ENCODE measurements at regions not wholly inside any gene's neighbourhood (a gene's known extent, or its start where the extent isn't known, plus 50 kb on each side); places are given as distances from the start of the nearest gene placed in this dataset.

- peaks cover 1 to 37% (median 25%) of the 10 kb centered on the region in 5 donors for H3K27me3 Mint-ChIP-seq
- H3K27me3 ChIP-seq (ENCODE audit: control insufficient read depth in 2 of 2, insufficient read depth in 2 of 2, low read length in 2 of 2): no peaks in the 10 kb centered on the region
- H3K9me3 Mint-ChIP-seq: peaks cover 0 to 13% (median 0%) of the 10 kb centered on the region in 11 donors
- ChIA-PET CTCF (no interaction called here), POLR2A (no interaction called here)
- DNase-seq: no peak
- no peak overlapping the region for H3K4me3 ChIP-seq (ENCODE audit: low read length)
- no peak overlapping the region for H3K27ac Mint-ChIP-seq
- no peak for ATAC-seq
- H3K4me1 Mint-ChIP-seq: no peaks in the 10 kb centered on the region
- H3K9me3 ChIP-seq (ENCODE audit: control insufficient read depth in 2 of 3, low read length in 3 of 3): no peaks in the 10 kb centered on the region
- no peak overlapping the region for H3K27ac ChIP-seq (ENCODE audit: low read depth, low read length)
- no peaks in the 10 kb centered on the region for H3K36me3 ChIP-seq (ENCODE audit: control insufficient read depth in 2 of 3, insufficient read depth in 3 of 3, low read length in 3 of 3)
- no peaks in the 10 kb centered on the region for H3K36me3 Mint-ChIP-seq
- intact Hi-C loops (cut with micrococcal nuclease): no loop called here
- H3K4me1 ChIP-seq (ENCODE audit: control insufficient read depth in 2 of 2, insufficient read depth in 2 of 2, low read length in 2 of 2): no peaks in the 10 kb centered on the region
- no peak overlapping the region for H3K4me3 Mint-ChIP-seq
Measured at GRCh38 chr1:220368352-220369265, 96.4 kb upstream of the RAB3GAP2 start.

- Mint-ChIP-seq H3K36me3 (no peaks in the 10 kb centered on the region), H3K27ac (no peak overlapping the region), H3K4me3 (no peak overlapping the region), H3K9me3 (peaks cover 0 to 13% (median 0%) of the 10 kb centered on the region in 11 donors), H3K4me1 (no peaks in the 10 kb centered on the region), H3K27me3 (peaks cover 0 to 30% (median 25%) of the 10 kb centered on the region in 5 donors)
- ATAC-seq: no peak
- Histone ChIP-seq H3K36me3 (ENCODE audit: control insufficient read depth in 2 of 3, insufficient read depth in 3 of 3, low read length in 3 of 3) (no peaks in the 10 kb centered on the region), H3K27ac (ENCODE audit: low read depth, low read length) (no peak overlapping the region), H3K27me3 (ENCODE audit: control insufficient read depth in 2 of 2, insufficient read depth in 2 of 2, low read length in 2 of 2) (no peaks in the 10 kb centered on the region), H3K9me3 (ENCODE audit: control insufficient read depth in 2 of 3, low read length in 3 of 3) (no peaks in the 10 kb centered on the region), H3K4me3 (ENCODE audit: low read length) (no peak overlapping the region), H3K4me1 (ENCODE audit: control insufficient read depth in 2 of 2, insufficient read depth in 2 of 2, low read length in 2 of 2) (no peaks in the 10 kb centered on the region)
- POLR2A ChIA-PET: no interaction called here
- DNase-seq: no peak
- intact Hi-C loops (cut with micrococcal nuclease): no loop called here
- CTCF ChIA-PET: no interaction called here
Measured at GRCh38 chr1:220367833-220368232, 95.6 kb upstream of the RAB3GAP2 start.

- Histone ChIP-seq H3K27ac (ENCODE audit: low read depth, low read length) (no peak overlapping the region), H3K4me1 (ENCODE audit: control insufficient read depth in 2 of 2, insufficient read depth in 2 of 2, low read length in 2 of 2) (no peaks in the 10 kb centered on the region), H3K9me3 (ENCODE audit: control insufficient read depth in 2 of 3, low read length in 3 of 3) (no peaks in the 10 kb centered on the region), H3K36me3 (ENCODE audit: control insufficient read depth in 2 of 3, insufficient read depth in 3 of 3, low read length in 3 of 3) (no peaks in the 10 kb centered on the region), H3K4me3 (ENCODE audit: low read length) (no peak overlapping the region), H3K27me3 (ENCODE audit: control insufficient read depth in 2 of 2, insufficient read depth in 2 of 2, low read length in 2 of 2) (no peaks in the 10 kb centered on the region)
- Mint-ChIP-seq H3K27me3 (peaks cover 0 to 29% (median 27%) of the 10 kb centered on the region in 5 donors), H3K4me3 (no peak overlapping the region), H3K27ac (no peak overlapping the region), H3K36me3 (no peaks in the 10 kb centered on the region), H3K4me1 (no peaks in the 10 kb centered on the region), H3K9me3 (peaks cover 0 to 13% (median 0%) of the 10 kb centered on the region in 11 donors)
- CTCF ChIA-PET: no interaction called here
- intact Hi-C loops (cut with micrococcal nuclease): no loop called here
- DNase-seq: no peak
- ATAC-seq: no peak
- POLR2A ChIA-PET: no interaction called here
Measured at GRCh38 chr1:220366269-220366668, 94.0 kb upstream of the RAB3GAP2 start.

GRCh38 chr1:220363196-220363837 is 91.1 kb upstream of the RAB3GAP2 start:
- ChIA-PET POLR2A (no interaction called here), CTCF (no interaction called here)
- H3K4me3 Mint-ChIP-seq: no peak overlapping the region
- ATAC-seq: no peak
- Histone ChIP-seq H3K4me1 (ENCODE audit: control insufficient read depth in 2 of 2, insufficient read depth in 2 of 2, low read length in 2 of 2) (no peaks in the 10 kb centered on the region), H3K36me3 (ENCODE audit: control insufficient read depth in 2 of 3, insufficient read depth in 3 of 3, low read length in 3 of 3) (no peaks in the 10 kb centered on the region), H3K27me3 (ENCODE audit: control insufficient read depth in 2 of 2, insufficient read depth in 2 of 2, low read length in 2 of 2) (no peaks in the 10 kb centered on the region), H3K4me3 (ENCODE audit: low read length) (no peak overlapping the region), H3K27ac (ENCODE audit: low read depth, low read length) (no peak overlapping the region), H3K9me3 (ENCODE audit: control insufficient read depth in 2 of 3, low read length in 3 of 3) (no peaks in the 10 kb centered on the region)
- intact Hi-C loops (cut with micrococcal nuclease): no loop called here
- H3K36me3 Mint-ChIP-seq: no peaks in the 10 kb centered on the region
- no peaks in the 10 kb centered on the region for H3K4me1 Mint-ChIP-seq
- no peak for DNase-seq
- H3K27me3 Mint-ChIP-seq: peaks cover 0 to 21% (median 15%) of the 10 kb centered on the region in 5 donors
- no peak overlapping the region for H3K27ac Mint-ChIP-seq
- peaks cover 0 to 12% (median 5%) of the 10 kb centered on the region in 11 donors for H3K9me3 Mint-ChIP-seq

- Histone ChIP-seq H3K36me3 (ENCODE audit: control insufficient read depth in 2 of 3, insufficient read depth in 3 of 3, low read length in 3 of 3) (no peaks in the 10 kb centered on the region), H3K27ac (ENCODE audit: low read depth, low read length) (no peak overlapping the region), H3K9me3 (ENCODE audit: control insufficient read depth in 2 of 3, low read length in 3 of 3) (no peaks in the 10 kb centered on the region), H3K4me1 (ENCODE audit: control insufficient read depth in 2 of 2, insufficient read depth in 2 of 2, low read length in 2 of 2) (no peaks in the 10 kb centered on the region), H3K4me3 (ENCODE audit: low read length) (no peak overlapping the region), H3K27me3 (ENCODE audit: control insufficient read depth in 2 of 2, insufficient read depth in 2 of 2, low read length in 2 of 2) (no peaks in the 10 kb centered on the region)
- DNase-seq (no peak), ATAC-seq (no peak)
- Mint-ChIP-seq H3K27me3 (peaks cover 0 to 10% (median 5%) of the 10 kb centered on the region in 5 donors), H3K4me1 (no peaks in the 10 kb centered on the region), H3K4me3 (no peak overlapping the region), H3K27ac (no peak overlapping the region), H3K9me3 (peaks cover 0 to 5% (median 0%) of the 10 kb centered on the region in 11 donors), H3K36me3 (no peaks in the 10 kb centered on the region)
- ChIA-PET POLR2A (no interaction called here), CTCF (no interaction called here)
- intact Hi-C loops (cut with micrococcal nuclease): no loop called here
Measured at GRCh38 chr1:220356981-220357850, 85.0 kb upstream of the RAB3GAP2 start.

GRCh38 chr1:220353229-220354012 is 81.2 kb upstream of the RAB3GAP2 start:
- peaks cover 0 to 10% (median 7%) of the 10 kb centered on the region in 5 donors for H3K27me3 Mint-ChIP-seq
- intact Hi-C loops (cut with micrococcal nuclease): no loop called here
- Histone ChIP-seq H3K9me3 (ENCODE audit: control insufficient read depth in 2 of 3, low read length in 3 of 3) (no peaks in the 10 kb centered on the region), H3K4me1 (ENCODE audit: control insufficient read depth in 2 of 2, insufficient read depth in 2 of 2, low read length in 2 of 2) (no peaks in the 10 kb centered on the region), H3K27me3 (ENCODE audit: control insufficient read depth in 2 of 2, insufficient read depth in 2 of 2, low read length in 2 of 2) (no peaks in the 10 kb centered on the region), H3K27ac (ENCODE audit: low read depth, low read length) (no peak overlapping the region), H3K36me3 (ENCODE audit: control insufficient read depth in 2 of 3, insufficient read depth in 3 of 3, low read length in 3 of 3) (no peaks in the 10 kb centered on the region), H3K4me3 (ENCODE audit: low read length) (no peak overlapping the region)
- ATAC-seq: no peak
- H3K27ac Mint-ChIP-seq: no peak overlapping the region
- no peaks in the 10 kb centered on the region for H3K36me3 Mint-ChIP-seq
- no peak for DNase-seq
- CTCF ChIA-PET: no interaction called here
- no peaks in the 10 kb centered on the region for H3K4me1 Mint-ChIP-seq
- POLR2A ChIA-PET: no interaction called here
- H3K9me3 Mint-ChIP-seq: no peaks in the 10 kb centered on the region
- H3K4me3 Mint-ChIP-seq: no peak overlapping the region

Data from naive thymus-derived CD4-positive, alpha-beta T cell (primary cell).